DND-41 (cell line): ENCODE measurements at regions not wholly inside any gene's neighbourhood (a gene's known extent, or its start where the extent isn't known, plus 50 kb on each side); places are given as distances from the start of the nearest gene placed in this dataset.

Experiments
- CTCF ChIP-seq: IDR thresholded peaks from 2 replicates; pipeline ENCODE4 v1.5.1; 2012; ENCODE audit warnings: borderline replicate concordance, low read length, moderate library complexity, mild to moderate bottlenecking; ENCODE audit not compliant: poor library complexity, severe bottlenecking; ENCODE audit errors: extremely low read depth
- EZH2 ChIP-seq: IDR thresholded peaks from 3 replicates; pipeline ENCODE4 v1.6.1; 2012; ENCODE audit warnings: borderline replicate concordance, low read depth, mild to moderate bottlenecking, moderate library complexity, low read length, inconsistent platforms; ENCODE audit not compliant: severe bottlenecking

GRCh38 chr10:9102026-9102425, 1047.5 kb downstream of the GATA3 start:
- TF ChIP-seq CTCF: no peak
- TF ChIP-seq EZH2: no peak
